HepG2 (cell line): ENCODE measurements at regions not wholly inside any gene's neighbourhood (a gene's known extent, or its start where the extent isn't known, plus 50 kb on each side); places are given as distances from the start of the nearest gene placed in this dataset.

Source experiments
- ATAC-seq: fragments of 200-7000 bp; cut with Tn5 transposase; 3 replicates; pipeline ENCODE4 v1.9.1; 2020; ENCODE audit warnings: mild to moderate bottlenecking, moderate library complexity
- BruUV-seq: library from RNA; stranded (reverse); fragments of 400-500 nt; replicated peaks from 2 replicates; lab custom pipeline; 2021; lab: Mats Ljungman, UMichigan
- CTCF ChIA-PET: fragments of 300-600 bp; formaldehyde crosslinking; extraction: SDS; loops from one replicate; lab custom pipeline; 2021; ENCODE audit warnings: low total read pairs, inconsistent platforms, low intra/inter-chr PET ratio; lab: Yijun Ruan, JAX
- POLR2A ChIA-PET: fragments of 350-600 bp; sonication (Branson Sonifier 250); formaldehyde crosslinking; loops from one replicate; lab custom pipeline; 2020; ENCODE audit warnings: antibody characterized with exemption, inconsistent platforms; lab: Yijun Ruan, JAX
- DNase-seq: peaks from one replicate; pipeline ENCODE4 v3.0.0-alpha.2; 2015; ENCODE audit warnings: low spot score
- FAIRE-seq: peaks from 3 replicates; lab custom pipeline; 2011; peaks lifted over from hg19 to GRCh38; lab: Jason Lieb, UNC
- H2AFZ ChIP-seq: one replicate; pipeline ENCODE4 v1.6.1; 2011; ENCODE audit warnings: low read length, inconsistent platforms
- H3K27ac ChIP-seq: fragments of 300-600 bp; 3 replicates; pipeline ENCODE4 v1.8.0; 2011; ENCODE audit warnings: mixed run types, mild to moderate bottlenecking, mixed read lengths, low read length, inconsistent platforms; ENCODE audit not compliant: insufficient read depth; ENCODE audit errors: extremely low read length
- H3K27me3 ChIP-seq, 2 experiments: fragments of 200-600 bp in 1 of 2; 2 replicates in 1 of 2; 3 replicates in 1 of 2; pipeline versions ENCODE4 v1.6.0 to v1.8.0; 2011; ENCODE audit warnings: low read length in 2 of 2, mild to moderate bottlenecking in 2 of 2, moderate library complexity in 2 of 2, inconsistent platforms in 1 of 2; ENCODE audit not compliant: insufficient read depth in 2 of 2, control insufficient read depth in 1 of 2
- H3K36me3 ChIP-seq, 2 experiments: fragments of 200-600 bp in 1 of 2; replicated peaks in 1 of 2; 2 replicates in 1 of 2; 3 replicates in 1 of 2; pipeline versions ENCODE4 v1.5.1 to v1.8.0; 2011; ENCODE audit warnings: low read length in 2 of 2, inconsistent platforms in 1 of 2; ENCODE audit not compliant: insufficient read depth in 2 of 2, control insufficient read depth in 1 of 2
- H3K4me1 ChIP-seq: 2 replicates; pipeline ENCODE4 v1.5.1; 2012; ENCODE audit warnings: low read length, inconsistent platforms; ENCODE audit not compliant: insufficient read depth
- H3K4me2 ChIP-seq: 2 replicates; pipeline ENCODE4 v1.6.0; 2011; ENCODE audit warnings: low read depth, low read length, inconsistent platforms
- H3K4me3 ChIP-seq, 3 experiments: fragments of 200-600 bp in 1 of 3; sonication (generic), shearing (Covaris generic) in 1 of 3; replicated peaks in 1 of 3; 2 replicates each; pipeline ENCODE4 v1.5.1; 2011 to 2016; ENCODE audit warnings: low read length in 3 of 3, inconsistent platforms in 2 of 3, low read depth in 2 of 3, mild to moderate bottlenecking in 2 of 3, control low read depth in 1 of 3, mixed read lengths in 1 of 3; ENCODE audit not compliant: insufficient read depth in 1 of 3
- H3K79me2 ChIP-seq: one replicate; pipeline ENCODE4 v1.6.1; 2011; ENCODE audit warnings: low read length, inconsistent platforms; ENCODE audit not compliant: insufficient read depth
- H3K9ac ChIP-seq: 2 replicates; pipeline ENCODE4 v1.6.0; 2011; ENCODE audit warnings: mild to moderate bottlenecking, low read depth, low read length, inconsistent platforms; ENCODE audit not compliant: insufficient read depth
- H3K9me3 ChIP-seq: 2 replicates; pipeline ENCODE4 v1.5.1; 2012; ENCODE audit warnings: mild to moderate bottlenecking, low read length
- H4K20me1 ChIP-seq: 2 replicates; pipeline ENCODE4 v1.6.0; 2011; ENCODE audit warnings: inconsistent platforms, mild to moderate bottlenecking, low read length, moderate library complexity; ENCODE audit not compliant: insufficient read depth
- ARHGAP35 ChIP-seq: sonication (generic); formaldehyde crosslinking; IDR thresholded peaks from 2 replicates; pipeline ENCODE4 v1.9.0; 2022; ENCODE audit warnings: mild to moderate bottlenecking, inconsistent platforms, moderate library complexity, missing genetic modification reagents, borderline replicate concordance
- IKZF4 ChIP-seq: sonication (generic); formaldehyde crosslinking; IDR thresholded peaks from 2 replicates; pipeline ENCODE4 v1.5.1; 2020; ENCODE audit warnings: borderline replicate concordance, mild to moderate bottlenecking, low read depth, missing genetic modification reagents; ENCODE audit errors: not compliant biosample characterization
- JDP2 ChIP-seq: sonication (generic); formaldehyde crosslinking; IDR thresholded peaks from 2 replicates; pipeline ENCODE4 v1.8.1; 2022; ENCODE audit warnings: missing genetic modification reagents, borderline replicate concordance
- RBAK ChIP-seq: sonication (generic); formaldehyde crosslinking; IDR thresholded peaks from 2 replicates; pipeline ENCODE4 v1.5.1; 2020; ENCODE audit warnings: mild to moderate bottlenecking, missing genetic modification reagents
- RFX1 ChIP-seq: fragments of 450-650 bp; IDR thresholded peaks from 2 replicates; pipeline ENCODE4 v1.6.1; 2017
- SP5 ChIP-seq: IDR thresholded peaks from 2 replicates; pipeline ENCODE4 v1.6.1; 2016; ENCODE audit warnings: low read depth, borderline replicate concordance
- ZNF225 ChIP-seq: sonication (generic); formaldehyde crosslinking; IDR thresholded peaks from 2 replicates; pipeline ENCODE4 v1.4.0; 2020; ENCODE audit warnings: mild to moderate bottlenecking, missing genetic modification reagents
- ZNF264 ChIP-seq: sonication (generic); formaldehyde crosslinking; IDR thresholded peaks from 2 replicates; pipeline ENCODE4 v1.4.0; 2020; ENCODE audit warnings: missing genetic modification reagents
- ZNF775 ChIP-seq: sonication (generic); formaldehyde crosslinking; IDR thresholded peaks from 2 replicates; pipeline ENCODE4 v1.4.0; 2020; ENCODE audit warnings: missing genetic modification reagents, mild to moderate bottlenecking, moderate library complexity, borderline replicate concordance
- ZSCAN31 ChIP-seq: sonication (generic); formaldehyde crosslinking; IDR thresholded peaks from 2 replicates; pipeline ENCODE4 v1.5.0; 2020; ENCODE audit warnings: low read depth, mild to moderate bottlenecking, missing genetic modification reagents
- WGBS: methylation state at CpG from one replicate; pipeline ENCODE4 v1.1.6; 2017; ENCODE audit warnings: low lambda C conversion rate; 5-methylcytosine and 5-hydroxymethylcytosine counted together
- in situ Hi-C: cut with HindIII; loops from 2 replicates; pipeline ENCODE4 v1.10.0; 2017; ENCODE audit warnings: low pct_unique_long_range_greater_than_20kb; ENCODE audit not compliant: extremely low pct_ligation_motif_present
- intact Hi-C: fragments of 100-400 bp; cut with micrococcal nuclease; formaldehyde crosslinking; loops from one replicate; pipeline ENCODE4 v1.10.0; 2022; ENCODE audit not compliant: unreplicated experiment
- TF ChIP-seq, protein P1 (sequence below), 2 experiments: sonication (generic) in 1 of 2; formaldehyde crosslinking in 1 of 2; IDR thresholded peaks; 2 replicates each; pipeline versions ENCODE4 v1.4.0 to v1.6.1; 2016 to 2020; ENCODE audit warnings: borderline replicate concordance in 1 of 2, low read depth in 1 of 2, mild to moderate bottlenecking in 1 of 2, missing genetic modification reagents in 1 of 2
- TF ChIP-seq, protein P2 (sequence below), 2 experiments: sonication (generic) in 1 of 2; formaldehyde crosslinking in 1 of 2; IDR thresholded peaks; 2 replicates each; pipeline versions ENCODE4 v1.4.0 to v1.6.1; 2018 to 2020; ENCODE audit warnings: missing genetic modification reagents in 2 of 2, borderline replicate concordance in 1 of 2, low read depth in 1 of 2, mild to moderate bottlenecking in 1 of 2, missing biosample characterization in 1 of 2
- TF ChIP-seq, protein P3 (sequence below): sonication (generic); formaldehyde crosslinking; IDR thresholded peaks from 2 replicates; pipeline ENCODE4 v1.8.0; 2022; ENCODE audit warnings: mild to moderate bottlenecking, missing genetic modification reagents; ENCODE audit not compliant: insufficient replicate concordance
- TF ChIP-seq, protein P4 (sequence below): sonication (generic); formaldehyde crosslinking; IDR thresholded peaks from 2 replicates; pipeline ENCODE4 v1.8.1; 2023; ENCODE audit warnings: missing genetic modification reagents, inconsistent platforms, borderline replicate concordance

DNA sequence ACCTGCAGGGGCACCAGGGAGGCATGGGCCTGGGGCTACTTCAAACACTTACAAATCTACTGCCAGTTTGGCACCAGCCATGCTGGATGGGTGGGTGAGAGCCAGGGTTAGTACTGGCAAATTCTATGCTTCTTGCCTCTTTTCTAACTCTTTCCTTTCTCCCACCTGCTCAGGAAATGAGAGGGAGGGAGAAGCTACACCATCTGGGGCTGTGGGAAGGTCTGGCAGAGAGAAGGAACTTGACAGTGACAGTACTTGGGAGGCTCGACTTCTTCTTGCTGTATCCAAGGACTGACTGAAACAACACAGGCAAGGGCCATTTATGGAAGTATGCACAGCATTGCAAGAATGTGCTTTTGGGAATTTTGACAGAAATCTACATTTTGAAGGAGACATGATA, 149.6 kb upstream of the DYRK2 start (continued):
- TF ChIP-seq, protein P1, sequence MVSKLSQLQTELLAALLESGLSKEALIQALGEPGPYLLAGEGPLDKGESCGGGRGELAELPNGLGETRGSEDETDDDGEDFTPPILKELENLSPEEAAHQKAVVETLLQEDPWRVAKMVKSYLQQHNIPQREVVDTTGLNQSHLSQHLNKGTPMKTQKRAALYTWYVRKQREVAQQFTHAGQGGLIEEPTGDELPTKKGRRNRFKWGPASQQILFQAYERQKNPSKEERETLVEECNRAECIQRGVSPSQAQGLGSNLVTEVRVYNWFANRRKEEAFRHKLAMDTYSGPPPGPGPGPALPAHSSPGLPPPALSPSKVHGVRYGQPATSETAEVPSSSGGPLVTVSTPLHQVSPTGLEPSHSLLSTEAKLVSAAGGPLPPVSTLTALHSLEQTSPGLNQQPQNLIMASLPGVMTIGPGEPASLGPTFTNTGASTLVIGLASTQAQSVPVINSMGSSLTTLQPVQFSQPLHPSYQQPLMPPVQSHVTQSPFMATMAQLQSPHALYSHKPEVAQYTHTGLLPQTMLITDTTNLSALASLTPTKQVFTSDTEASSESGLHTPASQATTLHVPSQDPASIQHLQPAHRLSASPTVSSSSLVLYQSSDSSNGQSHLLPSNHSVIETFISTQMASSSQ (IDR thresholded peaks at IDR 0.05; ENCODE audit: low read depth) = no peak
- TF ChIP-seq, protein P1 (CRISPR knock-in tag; IDR thresholded peaks at IDR 0.05; ENCODE audit: borderline replicate concordance) = no peak
- TF ChIP-seq ARHGAP35 (CRISPR knock-in tag) (no peak), ZSCAN31 (CRISPR knock-in tag) (no peak), RBAK (CRISPR knock-in tag) (no peak), ZNF264 (CRISPR knock-in tag) (no peak)
- TF ChIP-seq, protein P2, sequence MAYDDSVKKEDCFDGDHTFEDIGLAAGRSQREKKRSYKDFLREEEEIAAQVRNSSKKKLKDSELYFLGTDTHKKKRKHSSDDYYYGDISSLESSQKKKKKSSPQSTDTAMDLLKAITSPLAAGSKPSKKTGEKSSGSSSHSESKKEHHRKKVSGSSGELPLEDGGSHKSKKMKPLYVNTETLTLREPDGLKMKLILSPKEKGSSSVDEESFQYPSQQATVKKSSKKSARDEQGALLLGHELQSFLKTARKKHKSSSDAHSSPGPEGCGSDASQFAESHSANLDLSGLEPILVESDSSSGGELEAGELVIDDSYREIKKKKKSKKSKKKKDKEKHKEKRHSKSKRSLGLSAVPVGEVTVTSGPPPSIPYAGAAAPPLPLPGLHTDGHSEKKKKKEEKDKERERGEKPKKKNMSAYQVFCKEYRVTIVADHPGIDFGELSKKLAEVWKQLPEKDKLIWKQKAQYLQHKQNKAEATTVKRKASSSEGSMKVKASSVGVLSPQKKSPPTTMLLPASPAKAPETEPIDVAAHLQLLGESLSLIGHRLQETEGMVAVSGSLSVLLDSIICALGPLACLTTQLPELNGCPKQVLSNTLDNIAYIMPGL (CRISPR knock-in tag; IDR thresholded peaks at IDR 0.05; ENCODE audit: borderline replicate concordance in 1 of 2, low read depth in 1 of 2) = no peak
- TF ChIP-seq, all 625 proteins: peak for 0

DNA sequence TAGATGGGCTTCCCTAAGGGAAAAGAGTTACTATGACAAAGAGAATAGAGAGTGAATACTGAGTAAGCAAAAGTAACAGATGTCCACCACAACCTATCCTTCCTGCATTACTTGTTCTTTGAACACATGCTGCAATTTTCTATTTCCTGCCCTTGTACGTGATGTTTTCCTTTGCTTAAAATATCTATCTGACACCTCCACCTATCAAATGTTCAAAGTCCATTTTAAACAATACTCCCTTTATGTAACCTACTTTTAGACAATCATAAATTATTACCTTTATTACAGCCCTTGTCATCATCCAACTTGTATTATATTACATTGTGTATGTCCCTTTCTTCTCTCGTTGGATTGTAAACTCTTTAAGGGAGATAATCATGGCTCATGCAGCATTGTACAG, 147.2 kb upstream of the DYRK2 start:
- H3K36me3 ChIP-seq = no peaks in the 10 kb centered on the region
- no peaks in the 10 kb centered on the region for H3K9me3 ChIP-seq
- H3K4me3 ChIP-seq = no peak overlapping the region
- in situ Hi-C loops = no loop called here
- H3K79me2 ChIP-seq = no peaks in the 10 kb centered on the region
- no peak overlapping the region for H2AFZ ChIP-seq
- no TSS peak for BruUV-seq
- POLR2A ChIA-PET = no interaction called here
- no peak for FAIRE-seq
- no peak overlapping the region for H3K27ac ChIP-seq
- H3K4me1 ChIP-seq = no peaks in the 10 kb centered on the region
- 8% methylated on average over 2 of the region's 2 CpGs for WGBS
- no peaks in the 10 kb centered on the region for H4K20me1 ChIP-seq
- no peak overlapping the region for H3K4me2 ChIP-seq
- no peak for DNase-seq
- H3K27me3 ChIP-seq = no peaks in the 10 kb centered on the region
- no peak for ATAC-seq
- CTCF ChIA-PET = no interaction called here
- H3K9ac ChIP-seq = no peak overlapping the region
- intact Hi-C loops = no loop called here
- TF ChIP-seq JDP2 (CRISPR knock-in tag) = no peak
- TF ChIP-seq, protein P3, sequence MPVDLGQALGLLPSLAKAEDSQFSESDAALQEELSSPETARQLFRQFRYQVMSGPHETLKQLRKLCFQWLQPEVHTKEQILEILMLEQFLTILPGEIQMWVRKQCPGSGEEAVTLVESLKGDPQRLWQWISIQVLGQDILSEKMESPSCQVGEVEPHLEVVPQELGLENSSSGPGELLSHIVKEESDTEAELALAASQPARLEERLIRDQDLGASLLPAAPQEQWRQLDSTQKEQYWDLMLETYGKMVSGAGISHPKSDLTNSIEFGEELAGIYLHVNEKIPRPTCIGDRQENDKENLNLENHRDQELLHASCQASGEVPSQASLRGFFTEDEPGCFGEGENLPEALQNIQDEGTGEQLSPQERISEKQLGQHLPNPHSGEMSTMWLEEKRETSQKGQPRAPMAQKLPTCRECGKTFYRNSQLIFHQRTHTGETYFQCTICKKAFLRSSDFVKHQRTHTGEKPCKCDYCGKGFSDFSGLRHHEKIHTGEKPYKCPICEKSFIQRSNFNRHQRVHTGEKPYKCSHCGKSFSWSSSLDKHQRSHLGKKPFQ (CRISPR knock-in tag) = no peak
- TF ChIP-seq, protein P4, sequence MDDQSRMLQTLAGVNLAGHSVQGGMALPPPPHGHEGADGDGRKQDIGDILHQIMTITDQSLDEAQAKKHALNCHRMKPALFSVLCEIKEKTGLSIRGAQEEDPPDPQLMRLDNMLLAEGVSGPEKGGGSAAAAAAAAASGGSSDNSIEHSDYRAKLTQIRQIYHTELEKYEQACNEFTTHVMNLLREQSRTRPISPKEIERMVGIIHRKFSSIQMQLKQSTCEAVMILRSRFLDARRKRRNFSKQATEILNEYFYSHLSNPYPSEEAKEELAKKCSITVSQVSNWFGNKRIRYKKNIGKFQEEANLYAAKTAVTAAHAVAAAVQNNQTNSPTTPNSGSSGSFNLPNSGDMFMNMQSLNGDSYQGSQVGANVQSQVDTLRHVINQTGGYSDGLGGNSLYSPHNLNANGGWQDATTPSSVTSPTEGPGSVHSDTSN (CRISPR knock-in tag) = no peak
- no peak for TF ChIP-seq RFX1
- TF ChIP-seq SP5 (CRISPR knock-in tag) = no peak
- TF ChIP-seq ZNF775 (CRISPR knock-in tag) = no peak
- no peak for TF ChIP-seq IKZF4 (CRISPR knock-in tag)
- no peak for TF ChIP-seq ZNF225 (CRISPR knock-in tag)
